ENCODE measurements at regions not wholly inside any gene's neighbourhood (a gene's known extent, or its start where the extent isn't known, plus 50 kb on each side); places are given as distances from the start of the nearest gene placed in this dataset.

DNA sequence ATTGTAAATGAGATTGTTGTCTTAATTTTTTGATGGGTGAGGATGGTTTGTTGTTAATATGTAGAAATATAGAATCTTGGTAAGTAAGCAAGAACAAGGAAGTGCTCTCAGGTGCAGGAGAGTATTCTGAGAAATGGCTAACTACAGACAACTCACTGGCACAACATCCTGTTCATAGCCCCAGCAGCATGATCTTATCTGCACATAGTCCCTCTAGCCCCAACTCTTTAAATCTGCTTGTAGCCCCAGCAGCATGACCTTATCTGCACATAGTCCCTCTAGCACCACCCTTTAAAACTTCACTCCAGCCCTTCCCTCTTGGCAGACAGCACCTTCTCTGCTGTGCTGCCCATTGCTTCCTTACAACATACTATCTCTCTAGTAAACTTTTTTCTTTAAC lies 1957.1 kb upstream of the ADGRL3 start:
- no peak for DNase-seq (ENCODE audit: low spot score)

DNA sequence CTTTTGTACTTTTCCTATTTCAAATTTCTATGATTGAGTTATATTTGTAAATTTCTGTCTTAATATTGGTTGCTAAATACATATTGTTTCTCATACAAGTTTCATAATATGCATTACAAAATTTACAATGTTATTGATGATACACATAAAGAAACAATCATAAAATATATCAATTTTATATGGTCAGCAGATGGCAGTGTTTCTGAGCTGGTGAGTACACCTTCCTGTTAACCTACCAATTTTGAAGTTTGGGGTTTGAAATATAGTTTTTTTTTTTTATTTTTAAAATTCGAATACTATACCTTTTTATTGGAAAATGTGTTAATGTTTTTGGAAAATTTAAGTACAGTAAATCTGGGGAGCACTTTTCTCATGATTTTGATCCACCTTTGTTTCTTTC lies 1953.1 kb upstream of the ADGRL3 start:
- DNase-seq (ENCODE audit: low spot score): no peak

DNA sequence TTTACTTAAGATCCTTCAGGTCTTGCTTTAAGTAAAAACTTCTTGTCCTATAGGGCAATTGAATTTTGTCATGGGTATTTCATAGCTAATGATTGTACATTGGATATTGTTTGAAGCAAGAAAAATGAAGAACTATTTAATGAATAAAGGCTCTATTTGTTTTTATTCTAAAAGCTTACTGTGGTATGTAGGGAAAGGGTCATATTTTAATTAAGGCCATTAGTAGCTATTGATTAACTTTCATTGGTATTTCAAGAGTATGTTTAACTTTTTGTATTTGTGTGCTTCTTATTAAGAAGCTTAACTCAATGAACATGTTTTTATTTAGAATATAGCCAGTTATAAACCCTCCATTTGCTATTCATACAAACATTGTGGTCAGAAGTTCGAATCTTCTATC lies 1951.8 kb upstream of the ADGRL3 start:
- DNase-seq (ENCODE audit: low spot score): no peak

GRCh38 chr4:59249110-59249509 lies 1951.0 kb upstream of the ADGRL3 start:
- no peak for DNase-seq (ENCODE audit: low spot score)

DNA sequence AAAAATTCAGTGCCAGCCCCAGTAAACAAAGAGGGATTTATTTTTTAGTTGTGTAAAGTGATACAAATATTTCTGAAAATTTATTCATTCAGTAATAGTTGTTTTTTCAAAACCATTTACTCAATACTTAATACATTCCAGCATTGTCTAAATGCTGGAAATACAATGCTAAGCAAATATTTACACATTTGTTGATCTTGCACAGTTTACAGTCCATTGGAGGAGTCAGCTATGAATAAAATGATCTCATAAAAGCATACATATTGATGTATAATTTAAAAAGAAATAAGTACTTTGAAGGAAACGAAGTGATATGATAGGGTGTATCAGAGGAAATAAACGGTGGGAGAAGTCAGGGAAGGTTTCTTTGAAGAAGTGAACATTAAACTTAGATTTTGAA lies 1942.1 kb upstream of the ADGRL3 start:
- no peak for DNase-seq (ENCODE audit: low spot score)

- no peak for DNase-seq (ENCODE audit: low spot score)
Observed at GRCh38 chr4:59307609-59308008, 1892.5 kb upstream of the ADGRL3 start.

- DNase-seq (ENCODE audit: low spot score): no peak
Observed at GRCh38 chr4:59314637-59315036, 1885.5 kb upstream of the ADGRL3 start.

DNA sequence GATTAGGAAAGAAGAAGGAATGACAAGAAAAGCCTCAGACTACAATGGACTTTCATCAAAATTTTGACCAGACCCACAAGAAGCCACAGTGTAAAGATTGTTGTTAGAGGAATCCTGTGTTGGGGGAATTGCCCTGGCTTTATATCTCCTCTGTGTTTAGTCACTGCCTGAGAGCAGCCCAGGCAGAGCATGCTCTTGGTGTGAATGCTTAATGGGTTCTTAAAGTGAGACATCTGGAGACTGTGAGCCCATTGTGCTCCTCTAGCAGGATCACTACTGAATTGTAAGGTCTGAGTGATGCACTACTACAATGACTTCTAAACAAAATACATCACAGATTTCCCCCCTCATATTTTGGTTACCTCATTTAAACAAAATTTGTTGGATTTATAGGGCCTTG lies 1860.5 kb upstream of the ADGRL3 start:
- no peak for DNase-seq (ENCODE audit: low spot score)

DNA sequence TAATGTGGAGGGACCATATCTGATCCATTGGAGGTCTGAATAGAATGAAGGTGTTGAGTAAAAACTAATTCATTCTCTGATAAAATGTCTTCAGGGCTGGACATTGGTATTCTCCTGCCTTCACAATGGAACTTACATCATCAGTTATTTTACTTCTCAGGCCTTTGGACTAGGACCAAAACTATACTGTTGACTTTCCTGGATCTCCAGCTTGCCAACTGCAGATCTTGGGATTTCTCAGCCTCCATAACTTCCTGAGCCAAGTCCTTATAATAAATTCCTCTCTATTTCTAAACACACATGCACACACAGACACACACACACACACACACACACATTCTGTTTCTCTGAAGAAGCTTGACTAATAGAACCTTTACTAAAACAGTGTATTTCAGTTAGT lies 1858.6 kb upstream of the ADGRL3 start:
- no peak for DNase-seq (ENCODE audit: low spot score)

DNA sequence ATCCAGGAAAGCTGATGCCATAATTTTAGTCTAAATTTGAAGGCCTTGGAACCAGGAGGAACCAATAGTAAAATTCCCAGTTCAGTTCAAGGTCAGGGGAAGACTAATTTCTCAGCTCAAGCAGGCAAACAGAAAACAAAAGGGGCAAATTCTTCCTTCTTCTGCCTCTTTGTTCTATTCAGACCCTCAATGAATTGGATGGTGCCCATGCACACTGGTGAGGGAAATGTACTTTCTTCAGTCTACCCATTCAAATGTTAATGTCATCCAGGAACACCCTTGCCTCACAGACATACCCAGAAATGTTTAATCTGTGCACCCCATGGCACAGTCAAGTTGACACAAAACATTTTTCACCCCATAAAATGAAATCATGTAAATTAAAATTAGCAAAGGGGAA lies 1851.2 kb upstream of the ADGRL3 start:
- no peak for DNase-seq (ENCODE audit: low spot score)

DNA sequence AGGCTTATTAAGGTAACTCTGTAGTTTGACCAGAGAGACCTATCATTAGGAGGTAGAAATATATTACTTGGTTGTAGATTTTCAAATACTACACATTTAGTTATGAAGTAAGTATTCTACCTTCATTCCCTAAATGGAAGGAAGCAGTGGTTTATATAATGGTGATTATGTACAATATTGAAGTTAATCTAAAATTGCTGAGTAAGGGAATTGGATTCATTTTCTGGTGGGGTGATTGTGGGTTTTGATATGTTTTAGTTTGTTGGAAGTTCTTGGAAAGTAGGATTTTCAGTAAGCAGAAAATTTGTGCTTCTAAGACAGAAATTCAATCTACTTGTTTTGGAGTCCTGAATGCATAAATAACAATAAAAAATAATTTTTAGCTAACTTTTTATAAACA lies 1830.9 kb upstream of the ADGRL3 start:
- DNase-seq (ENCODE audit: low spot score): no peak

DNA sequence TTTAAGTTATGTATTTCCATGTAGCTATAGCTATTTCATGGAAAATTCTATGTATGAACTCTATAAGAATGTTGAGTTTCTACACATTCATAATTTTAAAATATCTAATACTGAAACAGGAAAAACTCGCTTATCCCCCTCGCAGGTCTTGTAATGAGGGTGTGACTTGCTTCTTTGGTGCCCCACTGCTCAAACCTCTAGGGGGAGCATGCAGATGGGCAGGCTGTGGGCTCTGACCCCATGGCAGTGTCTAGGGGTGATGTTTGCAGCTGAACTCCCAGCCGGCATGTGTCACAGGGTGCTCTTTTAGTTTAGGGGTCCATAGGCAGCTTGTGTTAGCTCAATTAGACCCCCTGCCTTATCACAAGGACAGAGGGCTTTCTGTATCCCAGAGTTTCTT lies 1825.7 kb upstream of the ADGRL3 start:
- DNase-seq (ENCODE audit: low spot score): no peak

GRCh38 chr4:59380841-59381366 lies 1819.2 kb upstream of the ADGRL3 start:
- no peak for DNase-seq (ENCODE audit: low spot score)

DNA sequence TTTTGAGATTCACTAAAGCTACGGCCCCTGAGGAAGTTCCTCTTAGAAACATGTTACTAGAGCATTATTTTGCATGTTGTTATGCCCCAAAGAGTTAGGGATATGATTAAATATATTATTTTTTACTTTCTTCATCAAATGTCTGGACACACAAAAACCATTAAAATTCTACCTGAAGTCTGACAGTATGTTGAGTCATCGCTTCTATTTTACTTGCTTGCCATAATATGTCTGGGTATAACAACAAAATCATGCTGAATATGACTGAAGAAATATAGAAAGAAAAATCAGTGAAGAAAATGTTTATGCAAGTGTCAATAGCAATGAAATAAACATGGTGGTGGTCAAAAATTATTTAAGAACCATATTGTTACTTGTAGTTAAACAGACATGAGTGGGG lies 1818.5 kb upstream of the ADGRL3 start:
- DNase-seq (ENCODE audit: low spot score): no peak

GRCh38 chr4:59387759-59388758 lies 1812.1 kb upstream of the ADGRL3 start:
- DNase-seq (ENCODE audit: low spot score): no peak

GRCh38 chr4:59393780-59394179 lies 1806.3 kb upstream of the ADGRL3 start:
- no peak for DNase-seq (ENCODE audit: low spot score)

DNA sequence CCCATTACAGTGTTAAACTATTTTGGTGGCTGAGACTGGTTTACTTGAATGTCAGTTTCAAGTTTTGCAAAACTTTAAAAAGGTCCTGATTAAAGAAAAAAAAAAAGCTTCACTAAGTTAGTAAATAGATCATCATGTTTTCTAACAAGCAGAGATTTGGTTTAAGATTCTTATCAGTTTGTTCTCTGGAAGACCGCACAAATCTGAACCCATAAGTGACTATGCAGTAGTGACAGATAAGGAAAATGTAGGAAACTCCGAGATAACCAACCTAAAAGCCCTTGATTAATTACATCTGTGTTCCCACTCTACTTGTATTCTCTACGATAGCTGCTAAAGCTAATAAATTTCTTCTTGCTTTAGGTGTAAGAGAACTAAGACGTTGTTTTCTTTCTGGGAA lies 1799.8 kb upstream of the ADGRL3 start:
- no peak for DNase-seq (ENCODE audit: low spot score)

GRCh38 chr4:59409647-59410046 lies 1790.5 kb upstream of the ADGRL3 start:
- DNase-seq (ENCODE audit: low spot score): no peak

DNA sequence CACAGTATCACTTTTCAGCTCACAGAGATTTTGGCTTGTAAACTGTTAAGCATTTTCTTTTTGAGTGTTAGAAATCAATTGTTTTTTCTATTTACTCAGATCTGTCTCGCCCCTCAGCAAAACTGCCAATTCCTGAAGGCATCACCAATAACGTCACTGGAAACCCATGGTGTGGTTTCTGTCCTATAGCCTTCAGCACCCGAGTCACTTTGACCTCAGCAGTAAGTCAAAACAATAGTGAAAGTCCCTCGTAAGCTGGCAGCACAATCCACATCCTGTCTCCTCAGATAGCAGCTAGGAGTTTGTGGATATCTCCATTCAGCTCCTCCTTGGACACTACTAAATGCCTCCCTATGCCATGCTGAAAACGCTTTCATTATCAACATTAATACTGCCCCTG lies 1787.4 kb upstream of the ADGRL3 start:
- DNase-seq (ENCODE audit: low spot score): no peak

- no peak for DNase-seq (ENCODE audit: low spot score)
Observed at GRCh38 chr4:59455751-59456150, 1744.4 kb upstream of the ADGRL3 start.

DNA sequence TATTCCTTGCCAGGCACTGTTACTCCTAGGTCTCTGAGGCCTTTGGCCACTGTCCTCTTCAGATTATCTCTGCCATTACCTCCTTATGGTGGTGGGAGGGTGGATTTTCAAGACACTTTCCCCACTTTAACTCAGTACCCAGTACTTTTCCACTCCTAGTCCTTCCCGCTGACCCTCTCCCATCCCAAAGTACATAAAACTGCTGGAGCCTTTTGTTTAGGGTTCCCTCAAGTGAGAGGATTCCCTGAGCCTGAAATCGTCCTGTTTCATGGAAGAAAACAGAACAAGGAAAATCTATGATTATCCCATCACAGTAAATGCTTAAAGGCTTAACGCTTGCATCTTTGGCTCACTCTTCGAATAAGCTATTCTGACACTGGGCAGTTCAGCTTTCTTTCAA lies 1742.5 kb upstream of the ADGRL3 start:
- no peak for DNase-seq (ENCODE audit: low spot score)

GRCh38 chr4:59484944-59485343 lies 1715.2 kb upstream of the ADGRL3 start:
- DNase-seq (ENCODE audit: low spot score): no peak

DNA sequence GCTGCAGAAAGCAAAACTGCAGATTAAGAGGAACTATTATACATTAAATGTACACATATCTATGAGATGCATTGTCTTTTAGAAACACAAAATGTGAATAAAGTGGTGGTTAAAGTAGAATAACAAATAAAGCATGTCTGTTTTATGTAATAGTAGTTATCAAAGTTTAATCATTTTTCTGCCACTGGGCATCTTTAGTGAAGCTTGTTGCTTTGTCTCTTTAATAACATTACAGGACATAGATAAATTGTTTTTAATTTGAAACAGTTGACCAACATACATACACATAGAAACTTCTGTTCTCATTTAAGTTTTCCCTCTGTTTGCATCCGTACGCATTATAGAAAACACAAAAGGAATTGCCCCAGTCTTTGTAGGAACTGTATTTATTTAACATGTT lies 1700.0 kb upstream of the ADGRL3 start:
- no peak for DNase-seq (ENCODE audit: low spot score)

GRCh38 chr4:59503731-59504130 lies 1696.4 kb upstream of the ADGRL3 start:
- DNase-seq (ENCODE audit: low spot score): no peak
